ENCODE measurements at regions not wholly inside any gene's neighbourhood (a gene's known extent, or its start where the extent isn't known, plus 50 kb on each side); places are given as distances from the start of the nearest gene placed in this dataset.

DNA sequence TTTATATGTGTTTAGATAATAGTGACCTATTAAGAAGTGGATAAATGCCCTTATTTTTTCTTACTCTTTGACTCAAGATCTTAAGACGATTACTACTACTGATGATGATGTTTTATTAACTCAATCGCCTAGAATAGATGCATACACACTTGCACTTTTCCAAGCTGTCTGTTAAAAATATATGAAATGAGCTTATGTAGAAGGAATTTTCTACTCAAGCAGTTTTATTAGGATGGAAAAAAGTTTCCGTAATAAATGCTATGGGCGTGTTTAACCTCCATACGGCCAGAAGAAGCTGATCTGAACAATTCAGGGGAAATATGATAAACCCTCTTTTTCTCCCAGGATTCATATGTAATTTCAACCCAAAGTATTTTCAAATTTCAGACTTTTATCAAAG lies 455.7 kb upstream of the MPDZ start:
- no peak overlapping the region for H3K4me3 ChIP-seq (ENCODE audit: low read depth, low read length)
- TF ChIP-seq, protein P1, sequence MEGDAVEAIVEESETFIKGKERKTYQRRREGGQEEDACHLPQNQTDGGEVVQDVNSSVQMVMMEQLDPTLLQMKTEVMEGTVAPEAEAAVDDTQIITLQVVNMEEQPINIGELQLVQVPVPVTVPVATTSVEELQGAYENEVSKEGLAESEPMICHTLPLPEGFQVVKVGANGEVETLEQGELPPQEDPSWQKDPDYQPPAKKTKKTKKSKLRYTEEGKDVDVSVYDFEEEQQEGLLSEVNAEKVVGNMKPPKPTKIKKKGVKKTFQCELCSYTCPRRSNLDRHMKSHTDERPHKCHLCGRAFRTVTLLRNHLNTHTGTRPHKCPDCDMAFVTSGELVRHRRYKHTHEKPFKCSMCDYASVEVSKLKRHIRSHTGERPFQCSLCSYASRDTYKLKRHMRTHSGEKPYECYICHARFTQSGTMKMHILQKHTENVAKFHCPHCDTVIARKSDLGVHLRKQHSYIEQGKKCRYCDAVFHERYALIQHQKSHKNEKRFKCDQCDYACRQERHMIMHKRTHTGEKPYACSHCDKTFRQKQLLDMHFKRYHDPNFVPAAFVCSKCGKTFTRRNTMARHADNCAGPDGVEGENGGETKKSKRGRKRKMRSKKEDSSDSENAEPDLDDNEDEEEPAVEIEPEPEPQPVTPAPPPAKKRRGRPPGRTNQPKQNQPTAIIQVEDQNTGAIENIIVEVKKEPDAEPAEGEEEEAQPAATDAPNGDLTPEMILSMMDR (IDR thresholded peaks at IDR 0.05; ENCODE audit: borderline replicate concordance, insufficient read depth, low read depth, low read length): no peak

DNA sequence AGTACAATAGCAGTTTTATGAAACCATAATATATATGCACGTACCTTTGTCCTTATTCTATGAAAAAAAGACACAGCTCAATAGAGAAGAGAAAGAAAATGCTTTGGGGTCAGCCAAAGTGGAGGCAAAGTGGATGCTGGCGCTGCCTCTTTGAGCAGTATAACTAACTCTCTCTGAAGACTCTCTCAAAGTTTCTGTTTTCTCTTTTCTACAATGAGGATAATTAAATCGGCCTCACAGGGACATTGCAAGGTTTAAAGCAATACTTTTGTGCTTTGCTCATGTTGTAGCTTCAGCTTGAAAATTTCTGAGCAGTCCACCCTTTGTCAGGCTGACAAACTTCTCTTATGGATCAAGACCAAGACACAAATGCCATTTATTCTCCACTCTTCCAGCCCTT lies 455.1 kb upstream of the MPDZ start:
- TF ChIP-seq, protein P1 (IDR thresholded peaks at IDR 0.05; ENCODE audit: borderline replicate concordance, insufficient read depth, low read depth, low read length): no peak
- H3K4me3 ChIP-seq (ENCODE audit: low read depth, low read length): no peak overlapping the region

DNA sequence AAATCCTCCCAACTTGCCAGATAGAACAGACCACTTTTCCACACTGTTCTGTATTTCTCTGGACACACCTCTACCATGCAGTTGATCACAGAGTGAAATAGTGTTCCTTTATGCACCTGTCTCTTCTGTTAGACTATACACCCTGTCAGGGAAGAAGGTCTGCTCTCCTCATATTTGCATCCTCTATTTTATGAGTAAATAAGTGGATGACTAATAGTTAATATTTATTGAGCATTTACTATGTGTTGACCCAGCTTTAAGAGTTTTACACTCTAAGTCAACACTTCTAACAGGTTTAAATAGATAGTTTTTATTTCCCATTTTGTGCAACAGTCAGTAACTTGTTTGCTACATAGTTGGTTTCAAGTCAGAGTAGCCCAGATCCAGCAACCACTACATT lies 452.8 kb upstream of the MPDZ start:
- H3K4me3 ChIP-seq (ENCODE audit: low read depth, low read length): no peak overlapping the region
- TF ChIP-seq, protein P1 (IDR thresholded peaks at IDR 0.05; ENCODE audit: borderline replicate concordance, insufficient read depth, low read depth, low read length): no peak

DNA sequence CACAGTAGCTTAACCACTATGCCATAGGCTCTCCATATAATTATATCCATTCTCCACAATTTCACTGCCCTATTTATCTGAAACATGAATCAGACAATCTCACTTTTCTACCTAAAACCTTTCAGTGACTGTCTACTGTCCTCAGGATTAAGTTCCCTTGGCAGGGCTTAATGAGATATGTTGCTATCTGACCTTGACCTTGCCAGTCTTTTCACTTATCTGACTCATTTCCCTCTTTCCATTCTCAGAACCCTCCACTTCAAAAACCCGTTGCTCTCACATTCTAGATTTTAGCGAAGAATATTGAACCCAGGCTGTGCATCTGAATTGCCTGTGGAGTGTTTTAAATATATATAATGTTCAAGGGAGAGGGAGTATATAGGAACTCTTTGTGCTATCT lies 452.1 kb upstream of the MPDZ start:
- no peak overlapping the region for H3K4me3 ChIP-seq (ENCODE audit: low read depth, low read length)
- TF ChIP-seq, protein P1 (IDR thresholded peaks at IDR 0.05; ENCODE audit: borderline replicate concordance, insufficient read depth, low read depth, low read length): no peak

DNA sequence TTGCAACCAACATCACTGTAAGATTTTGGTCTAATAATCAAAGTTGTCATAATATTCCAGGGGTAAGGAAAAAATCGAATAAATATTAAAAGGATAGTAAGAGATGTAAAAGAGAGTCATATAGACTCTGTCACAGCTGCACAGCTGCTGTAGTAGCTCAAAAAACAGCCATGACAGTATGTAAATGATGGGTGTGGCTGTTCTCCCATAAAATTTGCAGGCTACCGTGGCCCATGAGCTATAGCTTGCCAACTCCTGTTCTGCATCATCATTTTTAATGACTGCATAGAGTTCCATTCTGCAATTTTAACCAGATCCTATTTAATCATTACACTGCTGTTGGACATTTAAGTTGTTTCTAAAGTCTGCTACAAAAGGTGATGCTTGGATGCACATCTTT lies 450.5 kb upstream of the MPDZ start:
- TF ChIP-seq, protein P1 (IDR thresholded peaks at IDR 0.05; ENCODE audit: borderline replicate concordance, insufficient read depth, low read depth, low read length): no peak
- H3K4me3 ChIP-seq (ENCODE audit: low read depth, low read length): no peak overlapping the region

DNA sequence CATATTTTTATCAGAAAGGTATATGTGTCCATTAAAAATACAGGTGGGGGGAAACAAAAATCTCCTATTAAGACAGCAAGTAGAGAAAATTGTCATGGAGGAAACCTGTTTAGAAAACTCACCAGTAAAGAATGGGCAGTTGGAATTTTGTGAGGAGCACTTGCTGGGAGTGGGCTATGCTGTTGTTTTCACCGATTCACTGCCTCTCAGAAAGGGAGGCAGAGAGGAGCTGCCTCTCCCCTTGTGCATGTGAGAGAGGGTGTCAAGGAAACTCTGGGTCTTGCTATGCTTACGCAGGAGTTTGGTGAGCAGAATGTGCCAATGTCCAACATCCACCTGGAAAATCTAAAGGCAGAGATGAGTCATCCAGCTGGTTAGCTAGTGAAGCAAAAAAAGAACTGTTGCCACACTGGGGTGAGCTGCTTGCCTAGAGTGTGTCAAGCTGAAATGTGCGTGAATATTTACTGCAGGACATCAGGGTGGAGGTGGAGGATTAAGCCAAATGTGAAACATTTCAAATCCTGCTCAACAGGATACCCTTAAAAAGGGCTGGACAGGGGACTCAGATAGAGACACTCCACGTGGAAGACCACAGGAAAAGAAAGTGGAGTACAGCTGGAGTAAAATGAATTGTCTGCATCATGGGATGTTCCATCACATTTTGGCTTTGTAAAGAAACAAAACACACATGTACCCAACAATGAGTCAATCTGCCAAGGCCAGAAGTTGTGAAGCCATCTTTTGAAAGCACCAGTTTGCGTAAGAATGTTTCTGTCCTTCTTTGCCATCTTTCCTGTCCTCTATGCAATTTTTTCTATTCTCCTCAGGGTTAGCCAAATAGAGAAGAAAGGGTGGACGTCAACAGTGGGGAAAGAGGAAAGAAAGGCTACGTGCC lies 449.7 kb upstream of the MPDZ start:
- H3K4me3 ChIP-seq (ENCODE audit: low read depth, low read length): no peak overlapping the region
- TF ChIP-seq, protein P1 (IDR thresholded peaks at IDR 0.05; ENCODE audit: borderline replicate concordance, insufficient read depth, low read depth, low read length): no peak

DNA sequence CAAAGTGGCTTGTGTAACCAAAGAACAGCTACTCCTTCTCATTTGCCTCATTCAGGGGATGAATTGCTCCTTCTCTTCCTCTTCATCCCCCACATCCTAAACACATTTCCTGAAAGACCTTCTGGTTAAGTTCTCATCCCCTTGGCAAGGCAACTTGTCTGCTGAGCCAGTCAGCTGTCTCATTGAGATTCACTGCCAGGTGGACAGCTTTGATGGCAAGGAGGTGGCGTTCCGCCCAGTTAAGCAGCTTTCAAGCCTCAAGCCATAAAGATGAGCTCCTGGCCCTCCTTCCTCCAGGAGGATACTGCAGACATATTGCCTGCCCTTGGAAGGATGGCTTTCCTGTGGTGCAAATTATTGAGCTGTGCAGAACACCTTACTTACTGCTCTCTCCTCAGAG lies 448.6 kb upstream of the MPDZ start:
- TF ChIP-seq, protein P1 (IDR thresholded peaks at IDR 0.05; ENCODE audit: borderline replicate concordance, insufficient read depth, low read depth, low read length): no peak
- H3K4me3 ChIP-seq (ENCODE audit: low read depth, low read length): no peak overlapping the region
